ENCODE measurements at regions not wholly inside any gene's neighbourhood (a gene's known extent, or its start where the extent isn't known, plus 50 kb on each side); places are given as distances from the start of the nearest gene placed in this dataset.

DNA sequence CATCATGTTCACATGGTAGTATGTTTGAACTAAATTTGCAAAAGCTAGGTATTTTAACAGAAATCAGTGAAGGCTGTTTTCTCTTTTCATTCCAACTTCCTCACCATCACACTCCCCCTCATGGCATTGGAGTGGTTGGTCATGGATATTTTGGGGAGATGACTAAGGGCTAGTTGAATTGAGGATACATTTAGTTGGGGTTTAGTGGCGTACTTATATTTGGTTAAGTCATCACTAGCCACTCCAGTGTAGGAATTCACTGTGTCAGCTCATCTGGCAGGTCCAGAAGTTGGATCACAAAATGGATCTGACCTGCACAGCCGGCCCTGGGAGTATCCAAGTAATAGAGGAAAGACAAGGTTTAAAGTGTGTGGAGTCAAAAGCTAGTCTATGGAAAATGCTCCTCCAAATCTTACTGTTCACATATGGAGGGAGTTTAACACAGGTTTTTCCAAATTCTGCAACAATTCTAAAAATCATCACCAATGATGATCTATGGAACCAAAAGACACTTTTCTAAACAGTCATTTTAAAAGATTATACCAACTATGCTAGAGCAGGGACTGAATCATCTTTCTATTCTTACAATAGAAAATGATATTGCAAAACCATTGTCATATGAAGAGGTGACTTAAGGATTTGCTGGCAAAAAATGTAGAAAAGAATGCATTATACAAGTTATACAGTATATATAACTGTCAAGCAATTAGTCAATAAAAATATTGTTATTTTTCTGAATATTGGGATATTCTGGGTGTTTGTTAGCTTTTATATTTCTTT lies 247.8 kb upstream of the PEX5L start:
- 8% methylated on average over 2 of the region's 2 CpGs for whole genome bisulfite sequencing (ENCODE audit: insufficient coverage, insufficient replicate concordance, low lambda C conversion rate, missing lambda C conversion rate)
- Histone ChIP-seq H3K4me3 (no peak overlapping the region), H3K27me3 (replicated peaks in 1 of 2; ENCODE audit: control insufficient read depth in 2 of 2, insufficient read depth in 2 of 2, low read length in 1 of 2) (no peaks in the 10 kb centered on the region), H3K36me3 (ENCODE audit: control insufficient read depth in 2 of 2, insufficient read depth in 2 of 2, low read length in 1 of 2) (no peaks in the 10 kb centered on the region), H3K4me2 (ENCODE audit: control insufficient read depth, insufficient read depth) (no peak overlapping the region), H3K9ac (ENCODE audit: control insufficient read depth, insufficient read depth, low read length) (no peak overlapping the region), H3K4me1 (ENCODE audit: control insufficient read depth, insufficient read depth, low read length) (peaks cover 1% of the 10 kb centered on the region; the same call in 1 of the 2 replicates), H2AFZ (ENCODE audit: control insufficient read depth, low read depth, low read length) (no peak overlapping the region), H3K27ac (ENCODE audit: control insufficient read depth, insufficient read depth) (no peak overlapping the region), H4K20me1 (ENCODE audit: control insufficient read depth, insufficient read depth) (no peaks in the 10 kb centered on the region), H3K9me3 (replicated peaks; ENCODE audit: control insufficient read depth, insufficient read depth, low read length) (no peaks in the 10 kb centered on the region), H3K79me2 (ENCODE audit: control insufficient read depth, insufficient read depth, low read length) (no peaks in the 10 kb centered on the region)
- TF ChIP-seq RB1 (IDR thresholded peaks at IDR 0.05; ENCODE audit: borderline replicate concordance) (no peak), EED (IDR thresholded peaks at IDR 0.05; ENCODE audit: low read depth) (no peak), NFIC (IDR thresholded peaks at IDR 0.05; ENCODE audit: low read depth, low read length) (no peak), NBN (IDR thresholded peaks at IDR 0.05) (no peak), NR2C2 (IDR thresholded peaks at IDR 0.05; ENCODE audit: borderline replicate concordance, control insufficient read depth, insufficient read length, low read depth) (no peak), NFYB (IDR thresholded peaks at IDR 0.05; ENCODE audit: insufficient read depth, low read depth, low read length) (no peak), EZH2 (IDR thresholded peaks at IDR 0.05; ENCODE audit: borderline replicate concordance, control insufficient read depth, low read depth, low read length) (no peak), ETV6 (conservative IDR thresholded peaks at IDR 0.05 in 1 of 2, IDR thresholded peaks at IDR 0.05 in 1 of 2; ENCODE audit: borderline replicate concordance in 1 of 2, low read depth in 1 of 2) (no peak), EGR1 (IDR thresholded peaks at IDR 0.05; ENCODE audit: borderline replicate concordance in 1 of 2, low read depth in 2 of 2, low read length in 2 of 2) (no peak)
- ATAC-seq (no peak), FAIRE-seq (no peak), DNase-seq (ENCODE audit: low read depth, low spot score) (no peak)
- ChIA-PET SMC1A (ENCODE audit: uncharacterized antibody, unreplicated experiment) (interaction anchor here (0.8 to 2.5 kb wide), 4 partner anchors 12 to 235 kb away, joined by 3 to 5 read pairs (median 4); no protein-coding TSS in a partner anchor), POLR2A (interaction anchor here (1.1 kb wide), 1 partner anchor 22 kb away, joined by 3 read pairs; no protein-coding TSS in a partner anchor), RAD21 (ENCODE audit: unreplicated experiment) (interaction anchor here (0.9 kb wide), 1 partner anchor 17 kb away, joined by 3 read pairs; no protein-coding TSS in a partner anchor), CTCF (interaction anchor here (0.7 to 1.7 kb wide), 2 partner anchors 355 to 963 kb away, joined by 3 to 6 read pairs; no protein-coding TSS in a partner anchor)
- no TSS peak for BruUV-seq (replicated peaks)
- in situ Hi-C loops (cut with MboI) (no loop called here), intact Hi-C loops (cut with micrococcal nuclease; ENCODE audit: unreplicated experiment) (no loop called here)

Measured in GM12878 (cell line).